ENCODE measurements at regions not wholly inside any gene's neighbourhood (a gene's known extent, or its start where the extent isn't known, plus 50 kb on each side); places are given as distances from the start of the nearest gene placed in this dataset.

GRCh38 chr5:38029397-38030065 lies 189.7 kb upstream of the GDNF start:
- no peak for DNase-seq (ENCODE audit: low spot score)
- no peak overlapping the region for H3K4me2 ChIP-seq (ENCODE audit: low read length)
- no peaks in the 10 kb centered on the region for H3K36me3 ChIP-seq (ENCODE audit: insufficient read depth, low read length)
- no peaks in the 10 kb centered on the region for H3K9me3 ChIP-seq (ENCODE audit: low read length)
- no peaks in the 10 kb centered on the region for H3K4me1 ChIP-seq (ENCODE audit: insufficient read depth, low read length, poor library complexity, severe bottlenecking)
- no peak overlapping the region for H3K4me3 ChIP-seq (ENCODE audit: low read depth, low read length, poor library complexity, severe bottlenecking)
- ChIA-PET POLR2A (no interaction called here), CTCF (ENCODE audit: unreplicated experiment) (no interaction called here)
- no peaks in the 10 kb centered on the region for H3K9me2 ChIP-seq (ENCODE audit: insufficient read depth, low read length)
- H3K79me2 ChIP-seq (ENCODE audit: insufficient read depth, low read depth, low read length), result no peaks in the 10 kb centered on the region
- H3K27ac ChIP-seq (ENCODE audit: low read depth, low read length, poor library complexity, severe bottlenecking), result no peak overlapping the region
- no TSS peak for BruUV-seq (replicated peaks)
- H4K20me1 ChIP-seq (ENCODE audit: insufficient read depth, low read length), result no peaks in the 10 kb centered on the region
- intact Hi-C loops (cut with micrococcal nuclease; ENCODE audit: unreplicated experiment), result no loop called here
- no peak for TF ChIP-seq EZH2phosphoT487 (IDR thresholded peaks at IDR 0.05; ENCODE audit: borderline replicate concordance, low read depth, low read length)
- TF ChIP-seq CTCF (conservative IDR thresholded peaks at IDR 0.05; ENCODE audit: low read length), result no peak
- H2AFZ ChIP-seq (ENCODE audit: low read length), result no peak overlapping the region

- CTCF ChIA-PET (ENCODE audit: unreplicated experiment), result no interaction called here
- Histone ChIP-seq H3K27ac (ENCODE audit: low read depth, low read length, poor library complexity, severe bottlenecking) (no peak overlapping the region), H3K9me3 (ENCODE audit: low read length) (no peaks in the 10 kb centered on the region), H3K4me2 (ENCODE audit: low read length) (no peak overlapping the region), H3K79me2 (ENCODE audit: insufficient read depth, low read depth, low read length) (no peaks in the 10 kb centered on the region), H2AFZ (ENCODE audit: low read length) (no peak overlapping the region), H3K9me2 (ENCODE audit: insufficient read depth, low read length) (no peaks in the 10 kb centered on the region), H3K4me1 (ENCODE audit: insufficient read depth, low read length, poor library complexity, severe bottlenecking) (no peaks in the 10 kb centered on the region), H3K36me3 (ENCODE audit: insufficient read depth, low read length) (no peaks in the 10 kb centered on the region), H4K20me1 (ENCODE audit: insufficient read depth, low read length) (no peaks in the 10 kb centered on the region), H3K4me3 (ENCODE audit: low read depth, low read length, poor library complexity, severe bottlenecking) (no peak overlapping the region)
- no peak for DNase-seq (ENCODE audit: low spot score)
- TF ChIP-seq EZH2phosphoT487 (IDR thresholded peaks at IDR 0.05; ENCODE audit: borderline replicate concordance, low read depth, low read length) (no peak), CTCF (conservative IDR thresholded peaks at IDR 0.05; ENCODE audit: low read length) (0 out of 2 replicates have a peak, but pooled peaks have one; percentile 26)
- intact Hi-C loops (cut with micrococcal nuclease; ENCODE audit: unreplicated experiment), result no loop called here
- BruUV-seq (replicated peaks), result no TSS peak
- POLR2A ChIA-PET, result no interaction called here
Measured at GRCh38 chr5:38023799-38024198, 184.0 kb upstream of the GDNF start.

GRCh38 chr5:38023371-38023770 lies 183.5 kb upstream of the GDNF start:
- no peak overlapping the region for H3K4me2 ChIP-seq (ENCODE audit: low read length)
- no peak overlapping the region for H2AFZ ChIP-seq (ENCODE audit: low read length)
- ChIA-PET POLR2A (no interaction called here), CTCF (ENCODE audit: unreplicated experiment) (no interaction called here)
- intact Hi-C loops (cut with micrococcal nuclease; ENCODE audit: unreplicated experiment), result no loop called here
- no peaks in the 10 kb centered on the region for H3K36me3 ChIP-seq (ENCODE audit: insufficient read depth, low read length)
- no TSS peak for BruUV-seq (replicated peaks)
- no peaks in the 10 kb centered on the region for H3K9me2 ChIP-seq (ENCODE audit: insufficient read depth, low read length)
- TF ChIP-seq EZH2phosphoT487 (IDR thresholded peaks at IDR 0.05; ENCODE audit: borderline replicate concordance, low read depth, low read length), result no peak
- no peak for TF ChIP-seq CTCF (conservative IDR thresholded peaks at IDR 0.05; ENCODE audit: low read length)
- H4K20me1 ChIP-seq (ENCODE audit: insufficient read depth, low read length), result no peaks in the 10 kb centered on the region
- H3K79me2 ChIP-seq (ENCODE audit: insufficient read depth, low read depth, low read length), result no peaks in the 10 kb centered on the region
- DNase-seq (ENCODE audit: low spot score), result no peak
- no peaks in the 10 kb centered on the region for H3K4me1 ChIP-seq (ENCODE audit: insufficient read depth, low read length, poor library complexity, severe bottlenecking)
- no peak overlapping the region for H3K4me3 ChIP-seq (ENCODE audit: low read depth, low read length, poor library complexity, severe bottlenecking)
- no peaks in the 10 kb centered on the region for H3K9me3 ChIP-seq (ENCODE audit: low read length)
- no peak overlapping the region for H3K27ac ChIP-seq (ENCODE audit: low read depth, low read length, poor library complexity, severe bottlenecking)

Data from OCI-LY7 (cell line).